Stimulated activated CD4-positive, alpha-beta T cell treated with anti-CD3 and anti-CD28 coated beads, Interleukin-4, amount 100 ng/mL, for 48 hours (primary cell): ENCODE measurements at regions not wholly inside any gene's neighbourhood (a gene's known extent, or its start where the extent isn't known, plus 50 kb on each side); places are given as distances from the start of the nearest gene placed in this dataset.

Experiments
- DNase-seq, 2 donors: peaks; one replicate each; pipeline ENCODE4 v3.0.0-alpha.2; 2020; ENCODE audit warnings: low read depth in 2 of 2

- DNase-seq: no peak
Observed at GRCh38 chr1:81158592-81158991, 642.1 kb upstream of the ADGRL2 start.

GRCh38 chr1:81157686-81158085 lies 643.0 kb upstream of the ADGRL2 start:
- no peak for DNase-seq

GRCh38 chr1:81156887-81157286 lies 643.8 kb upstream of the ADGRL2 start:
- no peak for DNase-seq

GRCh38 chr1:81155131-81155530 lies 645.6 kb upstream of the ADGRL2 start:
- DNase-seq: no peak

- DNase-seq: no peak
Observed at GRCh38 chr1:81151206-81151605, 649.5 kb upstream of the ADGRL2 start.

- no peak for DNase-seq
Observed at GRCh38 chr1:81149649-81150325, 650.9 kb upstream of the ADGRL2 start.

GRCh38 chr1:81144240-81144825 lies 656.4 kb upstream of the ADGRL2 start:
- no peak for DNase-seq

GRCh38 chr1:81142099-81142826 lies 658.5 kb upstream of the ADGRL2 start:
- no peak for DNase-seq

GRCh38 chr1:81135524-81135923 lies 665.2 kb upstream of the ADGRL2 start:
- no peak for DNase-seq

GRCh38 chr1:81129776-81130175 lies 671.0 kb upstream of the ADGRL2 start:
- no peak for DNase-seq

- DNase-seq: no peak
Observed at GRCh38 chr1:81129366-81129765, 671.4 kb upstream of the ADGRL2 start.

- DNase-seq: no peak
Observed at GRCh38 chr1:81128079-81128478, 672.7 kb upstream of the ADGRL2 start.

- DNase-seq: no peak
Observed at GRCh38 chr1:81126989-81127581, 673.6 kb upstream of the ADGRL2 start.

- DNase-seq: no peak
Observed at GRCh38 chr1:81125672-81126071, 675.1 kb upstream of the ADGRL2 start.

GRCh38 chr1:81121306-81121705 lies 679.4 kb upstream of the ADGRL2 start:
- DNase-seq: no peak

- DNase-seq: no peak
Observed at GRCh38 chr1:81119319-81119718, 681.4 kb upstream of the ADGRL2 start.

GRCh38 chr1:81118550-81118949 lies 682.2 kb upstream of the ADGRL2 start:
- no peak for DNase-seq

GRCh38 chr1:81115422-81115821 lies 685.3 kb upstream of the ADGRL2 start:
- no peak for DNase-seq

- no peak for DNase-seq
Observed at GRCh38 chr1:81114191-81114590, 686.5 kb upstream of the ADGRL2 start.

- DNase-seq: no peak
Observed at GRCh38 chr1:81113688-81114087, 687.0 kb upstream of the ADGRL2 start.

GRCh38 chr1:81111818-81112217 lies 688.9 kb upstream of the ADGRL2 start:
- no peak for DNase-seq

- no peak for DNase-seq
Observed at GRCh38 chr1:81109038-81109437, 691.7 kb upstream of the ADGRL2 start.

GRCh38 chr1:81097860-81098259 lies 702.9 kb upstream of the ADGRL2 start:
- no peak for DNase-seq
